HG03025 (cell line): ENCODE measurements at regions not wholly inside any gene's neighbourhood (a gene's known extent, or its start where the extent isn't known, plus 50 kb on each side); places are given as distances from the start of the nearest gene placed in this dataset.

Experiments
- ATAC-seq: cut with Tn5 transposase; IDR thresholded peaks from one replicate; pipeline ENCODE4 v1.9.1; 2021; ENCODE audit warnings: mild to moderate bottlenecking, moderate library complexity; ENCODE audit not compliant: unreplicated experiment, low FRiP score

DNA sequence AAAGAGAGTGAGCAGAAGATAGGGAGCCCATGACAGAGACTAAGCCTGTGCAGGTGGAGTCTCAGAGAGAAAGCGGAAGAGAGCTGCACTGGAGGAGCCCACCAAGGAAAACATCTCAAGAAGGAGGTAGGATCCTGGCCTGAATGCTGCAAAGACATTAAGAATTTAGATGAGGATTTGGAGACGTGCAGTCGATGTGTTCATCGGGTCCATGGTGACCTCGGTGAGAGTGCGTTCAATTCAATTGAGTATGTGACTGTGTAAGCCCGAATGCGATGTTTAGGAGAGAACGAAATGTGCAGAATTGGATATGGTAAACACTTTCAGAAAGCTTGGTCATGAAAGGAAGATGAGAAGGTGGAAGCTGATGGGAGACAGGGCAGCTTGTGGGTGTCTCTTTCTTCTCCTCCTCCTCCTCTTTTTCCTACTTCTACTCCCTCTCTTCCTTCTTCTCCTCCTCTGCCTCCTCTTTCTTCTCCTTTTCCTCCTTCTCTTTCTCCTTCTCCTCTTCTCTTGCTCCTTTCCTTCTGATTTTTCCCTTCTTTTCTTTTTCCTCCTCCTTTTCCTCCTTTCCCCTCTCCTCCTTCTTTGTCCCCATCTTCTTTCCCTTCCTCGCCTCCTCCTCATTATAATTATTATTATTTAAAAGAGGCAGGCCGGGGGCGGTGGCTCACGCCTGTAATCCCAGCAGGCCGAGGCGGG is 276.0 kb downstream of the RPS24 start:
- no peak for ATAC-seq

DNA sequence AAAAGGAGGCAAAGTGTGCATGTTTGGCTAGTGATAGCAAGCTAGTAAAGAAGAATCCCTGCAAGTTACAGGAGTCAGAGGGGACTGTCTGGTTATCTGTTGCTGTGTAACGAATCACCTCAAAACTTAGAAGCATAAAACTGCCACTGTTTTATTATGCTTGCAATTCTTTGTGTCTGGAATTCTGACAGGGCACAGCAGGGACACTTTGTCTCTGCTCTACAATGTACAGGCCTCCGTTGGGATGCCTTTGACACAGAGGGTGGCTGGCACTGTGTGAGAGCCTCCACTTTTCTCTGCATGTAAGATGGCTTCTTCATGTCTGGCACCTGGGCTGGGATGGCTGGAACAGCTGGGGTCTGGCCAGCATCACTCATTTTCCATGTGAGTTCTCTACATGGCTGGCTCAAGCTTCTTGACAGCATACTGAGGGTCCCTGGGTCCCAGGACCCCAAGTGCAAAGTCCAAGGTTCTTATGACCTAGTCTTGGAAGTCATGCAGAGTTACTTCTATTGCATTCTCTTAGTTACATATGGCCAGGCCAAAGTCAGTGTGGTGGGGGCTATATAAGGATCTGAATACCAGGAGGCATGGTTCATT is 276.9 kb downstream of the RPS24 start:
- ATAC-seq: no peak

DNA sequence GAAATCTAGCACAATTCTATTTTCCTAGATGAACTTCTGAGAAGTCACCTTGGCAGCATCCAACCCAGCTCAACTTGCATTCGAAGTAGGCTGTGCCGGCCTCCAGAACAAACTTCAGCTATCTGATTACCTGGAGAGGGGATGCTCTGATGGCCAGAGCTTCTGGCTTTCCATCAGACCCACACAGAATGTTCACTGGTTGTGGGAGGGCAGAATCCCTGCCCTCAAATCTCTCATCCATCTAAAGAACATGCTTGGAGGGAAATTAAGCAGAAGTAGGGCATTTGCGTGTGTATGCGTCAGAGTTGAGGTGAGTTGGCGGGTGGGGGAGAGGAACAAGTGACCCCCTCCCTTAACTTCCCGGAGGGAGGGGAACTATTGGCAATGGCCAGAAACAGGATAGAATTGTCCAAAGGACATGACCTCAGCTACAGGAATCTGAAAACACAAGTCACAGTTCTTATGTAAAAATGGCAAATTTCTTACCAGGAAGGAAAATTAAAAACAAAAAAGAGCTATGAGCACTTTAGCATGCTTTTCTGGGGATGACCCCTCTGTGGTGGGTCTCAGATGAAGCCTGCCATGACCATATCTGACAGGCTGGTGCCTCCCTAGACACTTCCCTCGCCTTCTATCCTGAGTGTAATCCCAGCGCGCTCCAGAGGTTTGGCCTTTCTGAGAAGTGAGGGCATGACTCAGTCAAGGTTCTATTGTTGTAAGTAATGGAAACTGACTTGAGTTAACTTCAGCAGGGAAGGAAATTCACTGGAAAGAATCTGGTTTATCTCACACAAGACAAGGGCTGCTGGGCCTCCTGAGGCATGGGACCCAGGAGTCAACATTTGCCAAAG is 278.8 kb downstream of the RPS24 start:
- no peak for ATAC-seq

DNA sequence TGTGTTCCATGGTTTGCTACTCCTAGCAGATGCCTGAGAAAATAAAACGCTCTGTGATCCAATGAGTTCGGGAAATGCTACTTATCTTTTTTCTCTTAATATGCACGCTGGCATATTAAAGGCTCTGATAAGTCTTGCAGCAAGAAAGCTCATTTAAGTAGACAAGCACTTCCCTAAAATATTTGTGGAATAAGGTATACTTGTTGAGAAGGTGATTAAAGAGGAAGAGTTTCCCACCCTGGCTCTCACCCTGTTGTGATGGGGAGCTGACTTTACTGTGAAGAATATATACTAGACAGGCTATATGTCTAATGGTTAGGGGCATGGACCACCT is 279.4 kb downstream of the RPS24 start:
- no peak for ATAC-seq

DNA sequence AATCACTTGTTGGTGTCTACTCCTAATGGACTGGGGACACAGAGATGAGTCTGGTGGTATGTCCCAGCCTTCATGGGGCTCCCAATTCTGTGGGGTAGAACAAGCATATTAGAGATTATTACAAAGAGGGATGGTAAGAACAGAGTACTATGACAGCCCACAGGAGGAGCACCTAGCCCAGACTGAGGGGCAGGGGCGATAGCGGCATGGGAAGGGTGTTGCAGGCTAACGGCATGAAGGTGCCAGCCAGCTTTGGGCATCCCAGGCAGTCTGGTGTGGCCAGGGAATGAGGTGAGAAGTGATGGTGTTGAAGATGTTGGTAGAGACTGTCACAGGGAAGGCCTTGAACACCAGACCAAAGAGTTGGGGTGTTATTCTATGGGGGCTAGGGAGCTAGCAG is 280.0 kb downstream of the RPS24 start:
- ATAC-seq: no peak

DNA sequence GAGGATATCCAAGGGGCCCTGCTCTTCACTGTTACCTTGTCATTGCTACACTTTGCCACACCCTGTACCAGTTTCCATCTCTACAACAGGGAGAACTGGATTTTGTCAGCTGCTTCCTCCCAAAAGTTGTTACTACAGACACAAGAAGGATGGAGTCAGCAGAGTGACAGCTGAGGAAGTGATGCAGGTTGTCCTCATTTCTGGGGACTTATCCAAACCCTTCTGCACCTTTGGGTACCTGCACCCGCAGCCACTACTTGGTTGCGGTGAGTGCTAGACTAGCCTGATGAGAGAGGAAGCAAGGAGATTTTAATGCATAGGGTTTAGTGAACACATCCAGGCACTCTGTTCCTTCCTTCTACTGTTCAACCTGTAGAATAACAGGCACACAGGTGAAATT is 281.0 kb downstream of the RPS24 start:
- ATAC-seq: no peak

DNA sequence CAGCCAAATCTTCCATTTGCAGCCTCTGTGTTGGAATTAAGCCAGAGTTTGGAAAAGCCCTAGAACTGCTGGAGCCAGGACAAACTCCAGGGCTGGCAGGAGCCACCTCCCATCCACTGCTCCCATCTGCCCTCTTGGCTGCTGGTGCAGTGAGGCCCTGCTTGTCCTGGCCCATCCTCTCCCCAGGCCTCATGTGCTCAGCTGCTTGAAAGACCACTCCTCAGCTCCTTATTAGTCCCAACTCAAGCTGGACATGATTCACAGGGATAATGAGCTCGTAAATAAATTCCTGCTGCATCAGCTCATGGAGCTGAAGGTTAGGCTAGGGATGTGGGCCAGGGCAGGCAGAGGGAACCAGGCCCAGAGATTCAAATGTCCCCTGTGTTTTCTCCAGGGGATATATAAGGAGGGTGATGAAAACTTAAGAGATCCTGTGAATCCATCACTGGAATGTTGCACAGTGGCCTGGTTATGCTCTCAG is 282.8 kb downstream of the RPS24 start:
- ATAC-seq: no peak

DNA sequence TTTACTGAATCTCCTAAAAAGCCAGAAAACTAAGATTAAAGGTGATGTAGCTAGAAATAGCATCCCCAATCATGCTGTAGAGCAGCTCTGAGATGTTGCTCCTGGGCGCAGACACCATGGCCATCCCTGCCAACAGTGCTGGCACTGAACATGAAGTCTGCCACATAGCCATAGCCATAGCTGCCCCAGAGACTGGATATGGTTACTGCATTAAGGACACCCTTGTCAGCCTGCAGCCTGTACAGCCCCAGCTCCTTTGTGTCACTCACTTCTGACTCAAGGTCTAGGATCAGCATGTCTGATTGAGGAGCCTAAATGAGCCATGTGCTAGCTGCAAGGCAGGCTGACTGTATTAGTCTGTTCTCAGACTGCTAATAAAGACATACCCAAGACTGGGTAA is 284.6 kb downstream of the RPS24 start:
- no peak for ATAC-seq

DNA sequence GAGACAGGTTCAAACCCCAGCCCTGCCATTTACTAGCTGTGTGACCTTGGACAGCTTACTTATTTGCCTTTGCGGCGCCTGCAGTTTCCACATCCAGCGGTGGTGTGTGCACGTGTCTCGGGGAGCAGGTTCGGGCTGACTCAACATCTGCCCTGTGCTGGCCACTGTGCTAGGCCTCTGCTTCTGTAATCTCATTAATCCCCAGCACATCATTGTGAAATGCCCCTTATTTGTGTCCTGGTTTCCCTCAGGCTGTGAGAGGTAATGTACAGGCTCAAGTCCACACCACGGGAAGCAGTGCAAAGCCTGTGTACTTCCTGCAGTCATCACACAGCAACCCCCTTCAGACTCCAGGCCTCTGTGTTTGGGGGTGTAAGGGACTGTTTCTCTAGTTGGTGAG is 285.7 kb downstream of the RPS24 start:
- ATAC-seq: no peak

DNA sequence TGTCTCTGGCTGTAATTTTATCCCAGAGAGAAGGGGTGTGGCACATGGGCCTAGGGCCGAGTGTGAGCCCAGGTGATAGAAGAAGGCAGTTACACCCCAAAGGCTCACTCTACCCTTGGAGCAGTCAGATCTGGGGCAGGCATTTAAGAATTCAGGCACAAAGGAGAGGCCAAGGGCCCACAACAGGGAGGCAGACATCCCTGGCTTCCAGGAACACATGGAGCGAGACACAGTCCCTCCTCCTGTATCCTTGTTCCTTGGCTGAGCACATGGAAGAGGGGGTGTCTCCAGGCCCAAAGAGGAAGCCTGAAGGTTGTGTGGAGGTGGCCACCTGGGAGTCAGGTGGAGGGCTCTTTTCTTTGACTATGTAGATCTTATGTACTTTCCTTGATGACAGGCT is 286.2 kb downstream of the RPS24 start:
- ATAC-seq: no peak

DNA sequence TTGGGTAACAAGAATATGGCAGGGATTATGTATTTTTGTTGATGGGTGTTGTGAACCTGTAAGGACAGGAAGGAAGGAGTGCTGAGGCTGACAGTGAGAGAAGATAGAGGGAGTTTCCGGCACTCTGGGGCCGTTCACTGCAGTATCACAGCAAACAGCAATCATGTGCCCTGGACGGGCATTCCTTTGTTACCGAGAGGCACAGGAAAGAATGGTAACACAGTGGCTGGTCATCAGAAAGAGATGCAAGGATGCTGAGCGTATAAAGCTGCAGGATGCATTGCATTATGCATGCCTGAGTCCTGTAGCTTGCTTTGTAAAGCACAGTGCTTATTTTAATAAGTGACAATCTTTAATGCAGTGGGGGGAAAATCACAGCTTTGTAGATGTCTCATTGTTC is 286.8 kb downstream of the RPS24 start:
- ATAC-seq: no peak

DNA sequence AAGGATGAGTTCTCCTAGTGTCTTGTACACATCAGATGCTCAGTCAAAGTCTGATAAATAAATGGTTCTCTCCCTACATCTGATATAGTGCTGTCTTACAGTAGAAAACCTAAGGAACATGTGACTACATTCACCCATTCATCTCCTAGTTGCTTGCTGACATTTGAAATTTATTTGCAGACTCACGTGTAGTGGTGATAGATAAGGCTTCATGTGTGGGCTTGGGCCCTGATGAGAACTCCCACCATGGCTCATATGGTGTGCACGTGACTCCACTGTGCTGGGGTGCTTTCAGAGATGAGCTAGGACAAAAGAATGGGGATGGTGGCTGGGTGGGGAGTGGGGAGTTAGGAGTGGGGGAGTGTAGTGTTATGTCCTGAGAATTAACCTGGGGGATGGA is 287.3 kb downstream of the RPS24 start:
- ATAC-seq: no peak

DNA sequence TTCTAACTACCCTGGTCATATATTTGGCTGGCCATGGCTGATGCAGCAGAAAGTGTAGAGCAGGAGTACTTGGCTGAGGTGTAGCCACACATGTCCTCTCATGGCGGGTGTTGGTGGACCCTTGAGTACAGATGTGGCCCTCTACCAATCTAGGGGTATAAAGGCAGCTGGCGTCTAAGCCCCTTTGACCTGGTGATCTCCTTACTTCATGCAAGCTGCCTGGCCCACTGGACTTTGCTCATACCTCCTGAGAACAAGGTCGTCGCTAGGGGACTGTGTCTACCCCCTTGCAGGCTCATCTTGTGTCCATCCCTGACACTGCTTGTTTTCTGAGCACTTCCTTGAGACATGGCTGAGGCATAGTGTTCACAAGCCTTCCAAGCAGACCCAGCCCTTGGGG is 287.8 kb downstream of the RPS24 start:
- no peak for ATAC-seq

DNA sequence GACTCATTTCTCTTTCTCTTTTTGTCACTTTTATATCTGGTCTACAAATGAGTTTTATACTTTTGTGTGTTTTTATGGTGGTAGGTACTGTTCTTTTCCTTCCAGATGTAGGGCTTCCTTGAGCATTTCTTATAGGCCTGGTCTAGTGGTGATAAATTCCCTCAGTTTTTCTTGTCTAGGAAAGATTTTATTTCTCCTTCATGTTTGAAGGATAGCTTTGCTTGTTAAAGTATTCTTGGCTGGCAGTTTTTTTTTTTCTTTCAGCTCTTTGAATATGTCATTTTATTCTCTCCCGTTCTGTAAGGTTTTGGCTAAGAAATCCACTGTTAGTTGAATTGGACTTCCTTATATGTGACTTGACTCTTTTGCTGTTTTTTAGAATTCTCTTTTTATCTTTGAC is 292.7 kb downstream of the RPS24 start:
- no peak for ATAC-seq

DNA sequence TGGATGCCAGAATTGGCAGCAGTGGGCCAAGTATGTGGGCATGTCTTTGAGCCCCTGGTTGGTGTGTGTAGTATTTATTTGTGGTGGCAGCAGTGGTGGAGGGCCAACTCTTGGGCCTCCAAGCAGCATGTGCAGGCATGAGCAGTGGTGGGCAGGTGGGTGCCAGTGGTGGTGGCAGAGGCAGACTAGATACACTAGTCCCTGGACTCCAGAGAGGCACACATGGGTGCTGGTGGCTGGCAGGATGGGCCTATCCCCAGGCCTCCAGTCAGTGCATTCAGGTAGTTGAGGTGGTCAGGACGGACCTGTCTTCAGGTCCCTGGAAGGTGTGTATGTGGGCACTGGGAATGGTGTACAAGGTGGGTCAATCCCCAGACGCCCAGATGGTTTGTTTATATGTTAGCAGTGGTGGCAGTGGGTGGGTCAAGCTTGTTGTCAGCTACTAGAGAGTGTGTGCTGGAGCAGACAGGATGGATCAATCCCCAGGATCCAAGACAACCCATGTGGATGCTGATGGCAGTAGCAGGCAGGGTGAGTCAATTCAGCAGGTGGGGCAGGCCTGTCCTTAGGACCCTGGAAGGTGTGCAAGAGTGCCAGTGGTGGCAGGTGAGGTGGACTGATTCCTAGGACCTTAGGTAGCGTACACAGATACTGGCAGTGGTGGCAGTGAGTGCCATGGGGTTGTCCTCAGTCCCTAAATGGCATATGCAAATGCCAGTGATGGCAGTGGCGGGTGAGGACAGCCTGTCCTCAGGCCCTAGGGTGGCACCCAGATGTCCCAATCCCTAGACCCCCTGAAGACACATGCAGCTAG is 294.3 kb downstream of the RPS24 start:
- ATAC-seq: no peak

DNA sequence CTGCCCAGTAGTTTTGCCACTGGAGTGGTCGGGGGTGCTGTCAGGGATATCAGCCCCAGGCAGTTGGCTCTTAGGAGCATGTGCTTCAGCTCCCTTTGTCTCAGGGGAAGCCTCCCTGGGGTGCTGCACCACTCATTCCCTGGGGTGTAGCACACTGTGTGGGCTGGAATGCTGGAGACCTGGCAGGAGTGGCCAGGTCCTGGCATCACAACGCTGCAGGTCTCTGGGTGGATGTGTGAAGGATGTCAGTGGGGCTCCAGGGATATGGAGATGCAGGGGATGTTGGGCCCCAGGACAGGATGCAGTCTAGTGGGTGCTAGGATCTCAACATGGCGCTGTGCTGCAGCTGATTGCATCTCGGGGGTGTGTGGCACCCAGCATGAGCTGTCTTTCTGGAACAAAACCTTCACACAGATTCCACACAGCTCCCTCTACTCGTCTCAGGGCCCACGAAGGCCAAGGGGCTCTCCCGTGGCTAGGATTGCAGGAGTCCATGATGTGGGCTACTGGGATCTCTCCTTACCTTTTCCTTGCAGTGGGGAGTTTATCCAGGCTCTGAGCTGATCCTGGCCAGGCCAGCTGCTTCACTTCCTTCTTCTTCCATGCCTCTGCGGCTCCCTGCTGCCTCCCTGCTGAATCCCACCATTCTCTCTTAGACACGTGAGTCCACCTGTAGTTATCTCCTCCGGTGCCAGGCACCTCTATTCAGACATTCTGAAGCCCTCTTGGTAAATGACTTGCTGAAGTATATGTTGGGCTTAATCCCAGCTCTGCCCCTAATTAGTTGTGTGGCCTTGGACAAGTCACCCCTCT is 295.1 kb downstream of the RPS24 start:
- no peak for ATAC-seq

DNA sequence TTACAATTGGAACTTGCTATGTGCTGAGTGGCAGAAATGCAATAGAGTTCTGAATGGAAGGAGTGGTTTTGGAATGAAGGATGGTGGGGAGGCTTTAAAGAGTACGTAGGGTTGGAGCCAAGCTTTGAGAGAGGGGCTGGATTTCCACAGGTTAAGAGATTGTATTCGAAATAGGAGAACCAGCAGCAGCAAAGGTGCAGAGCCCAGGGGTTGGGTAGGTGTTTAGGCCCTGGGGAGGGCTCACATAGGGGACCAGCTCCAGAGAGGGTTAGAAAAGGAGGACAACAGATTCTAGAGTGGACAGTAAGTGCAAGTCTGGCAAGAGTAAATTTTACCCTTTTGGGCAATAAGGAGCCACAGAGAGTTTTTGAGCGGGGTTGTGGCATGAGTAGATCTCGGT is 297.2 kb downstream of the RPS24 start:
- ATAC-seq: no peak

DNA sequence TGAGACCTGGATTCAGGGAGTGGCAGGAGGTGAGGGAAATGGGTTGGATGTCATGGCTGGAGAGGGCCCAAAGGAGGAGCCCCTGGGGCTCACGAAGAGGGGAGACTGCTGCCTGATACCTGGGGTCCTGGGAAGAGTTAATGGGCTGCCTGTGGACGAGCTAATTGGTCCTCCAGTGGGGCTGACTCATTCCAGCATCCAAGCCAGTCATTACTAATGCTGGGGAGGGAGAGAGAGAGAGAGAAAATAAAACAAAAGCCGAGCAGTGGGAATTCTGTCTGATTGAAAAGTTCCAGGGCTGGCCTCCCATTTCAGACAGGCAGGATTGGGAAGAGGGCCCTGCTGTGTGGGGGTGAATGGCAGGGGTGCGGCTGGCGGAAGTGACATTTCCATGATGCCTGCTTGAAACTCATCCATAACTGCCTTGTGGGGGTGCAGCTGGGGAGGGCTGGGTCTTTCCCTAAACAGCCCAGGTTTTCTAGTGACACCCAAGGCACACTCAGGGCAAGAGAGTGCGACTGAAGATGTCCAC is 297.8 kb downstream of the RPS24 start:
- ATAC-seq: no peak

DNA sequence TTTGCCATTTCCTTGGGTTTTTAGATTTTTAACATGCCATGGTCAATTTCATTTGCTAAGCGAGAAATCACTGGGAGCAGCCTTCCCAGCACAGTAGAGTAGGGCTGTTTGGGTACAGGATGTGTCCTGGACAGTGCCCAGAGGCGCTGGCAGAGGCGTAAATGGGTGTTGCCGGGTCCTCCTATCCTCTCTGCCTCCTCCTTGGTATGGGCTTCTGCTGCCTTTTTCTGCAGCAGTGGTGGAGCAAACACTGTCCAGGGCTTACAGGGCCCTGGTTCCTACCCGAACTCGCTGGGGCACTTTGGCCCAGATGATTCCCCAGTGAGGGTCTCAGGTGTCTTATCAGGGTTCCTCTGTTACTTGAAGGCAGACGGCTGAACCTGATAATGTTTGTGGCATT is 298.3 kb downstream of the RPS24 start:
- ATAC-seq: no peak

DNA sequence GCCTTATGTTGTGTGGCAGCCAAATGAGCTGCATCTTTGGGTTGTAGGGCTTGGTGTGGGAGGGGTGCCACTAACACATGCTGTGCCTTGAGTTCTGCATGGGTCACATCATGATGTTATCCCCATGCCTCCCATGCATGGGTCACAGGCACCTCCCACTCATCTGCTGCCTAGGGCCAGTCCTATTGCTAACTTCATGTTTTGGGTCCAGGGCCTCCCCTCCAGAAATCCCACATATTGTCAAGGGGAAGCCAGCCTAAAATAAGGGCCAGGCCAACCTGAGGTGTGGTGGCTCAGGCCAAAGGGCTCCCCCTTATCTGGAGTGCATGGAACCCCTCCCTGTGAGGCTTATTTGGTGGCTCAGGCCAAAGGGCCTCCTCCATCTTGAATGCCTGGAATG is 299.0 kb downstream of the RPS24 start:
- ATAC-seq: no peak
